ENCODE measurements at regions not wholly inside any gene's neighbourhood (a gene's known extent, or its start where the extent isn't known, plus 50 kb on each side); places are given as distances from the start of the nearest gene placed in this dataset.
"Not testable (repeated sequence)": the region's sequence is repeated elsewhere in the genome, so short reads cannot be mapped to it uniquely, and the experiment has no call there.

DNA sequence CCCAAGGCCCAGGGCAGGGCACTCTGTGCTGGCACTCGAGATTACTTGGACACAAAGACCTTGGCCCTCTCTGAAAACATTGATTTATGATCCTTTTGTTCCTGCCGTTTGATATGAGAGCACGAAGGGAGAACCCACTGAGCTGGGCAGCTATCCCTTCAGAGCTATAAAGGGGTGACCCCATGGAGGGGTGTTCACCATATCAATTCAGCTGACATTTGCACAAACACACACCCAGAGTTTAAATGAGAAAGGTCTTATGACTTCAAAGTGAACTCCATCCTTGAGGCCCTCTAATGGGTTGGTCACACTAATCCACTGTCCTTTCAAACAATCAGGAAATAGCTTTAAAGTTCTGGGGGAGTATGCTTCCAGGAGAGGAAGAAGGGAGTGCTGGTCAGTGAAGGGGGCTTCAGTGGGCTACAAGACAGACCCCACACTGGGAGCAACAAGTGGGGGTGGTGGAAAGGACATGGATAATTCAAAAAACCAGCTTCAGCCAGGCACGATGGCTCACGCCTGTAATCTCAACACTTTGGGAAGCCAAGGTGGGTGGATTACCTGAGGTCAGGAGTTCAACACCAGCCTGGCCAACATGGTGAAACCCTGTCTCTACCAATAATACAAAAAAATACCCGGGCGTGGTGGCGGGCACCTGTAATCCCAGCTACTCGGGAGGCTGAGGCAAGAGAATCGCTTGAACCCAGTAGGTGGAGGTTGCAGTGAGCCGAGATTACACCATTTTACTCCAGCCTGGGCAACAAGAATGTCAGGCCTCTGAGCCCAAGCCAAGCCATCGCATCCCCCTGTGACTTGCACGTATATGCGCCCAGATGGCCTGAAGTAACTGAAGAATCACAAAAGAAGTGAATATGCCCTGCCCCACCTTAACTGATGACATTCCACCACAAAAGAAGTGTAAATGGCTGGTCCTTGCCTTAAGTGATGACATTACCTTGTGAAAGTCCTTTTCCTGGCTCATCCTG, 97.1 kb upstream of the RAB4A start:
- DNase-seq (ENCODE audit: low spot score in 2 of 2); H3K27me3 Mint-ChIP-seq; H3K36me3 Mint-ChIP-seq; H3K4me1 Mint-ChIP-seq; H3K27ac Mint-ChIP-seq; H3K4me3 Mint-ChIP-seq; H3K9me3 Mint-ChIP-seq; ATAC-seq (ENCODE audit: low read depth): not testable (repeated sequence)

DNA sequence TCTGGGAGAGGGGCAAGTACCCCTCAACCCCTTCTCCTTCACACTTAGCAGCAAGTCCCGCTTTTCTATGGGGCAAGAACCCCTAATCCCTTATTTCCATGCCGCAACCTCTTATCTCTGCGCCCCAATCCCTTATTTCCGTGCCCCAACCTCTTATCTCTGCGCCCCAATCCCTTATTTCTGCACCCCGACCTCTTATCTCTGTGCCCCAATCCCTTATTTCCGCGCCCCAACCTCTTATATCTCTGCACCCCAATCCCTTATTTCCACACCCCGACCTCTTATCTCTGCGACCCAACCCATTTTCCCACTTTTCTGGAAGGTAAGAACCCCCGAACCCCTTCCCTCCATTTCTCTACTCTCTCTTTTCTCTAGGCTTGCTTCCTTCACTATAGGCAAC, 95.6 kb upstream of the RAB4A start:
- not testable (repeated sequence) for H3K9me3 Mint-ChIP-seq; H3K4me1 Mint-ChIP-seq; H3K27me3 Mint-ChIP-seq; H3K27ac Mint-ChIP-seq; H3K4me3 Mint-ChIP-seq; DNase-seq (ENCODE audit: low spot score in 2 of 2); H3K36me3 Mint-ChIP-seq; ATAC-seq (ENCODE audit: low read depth)

DNA sequence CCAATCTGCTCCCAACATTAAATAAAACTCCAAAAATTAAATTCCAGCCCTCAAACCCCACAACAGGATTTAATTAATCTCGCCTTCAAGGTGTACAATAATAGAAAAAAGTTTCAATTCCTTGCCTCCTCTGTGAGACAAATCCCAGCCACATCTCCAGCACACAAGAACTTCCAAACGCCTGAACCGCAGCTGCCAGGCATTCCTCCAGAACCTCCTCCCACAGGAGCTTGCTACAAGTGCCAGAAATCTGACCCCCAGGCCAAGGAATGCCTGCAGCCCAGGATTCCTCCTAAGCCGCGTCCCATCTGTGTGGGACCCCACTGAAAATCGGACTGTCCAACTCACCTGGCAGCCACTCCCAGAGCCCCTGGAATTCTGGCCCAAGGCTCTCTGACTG, 94.5 kb upstream of the RAB4A start:
- not testable (repeated sequence) for H3K4me1 Mint-ChIP-seq; H3K4me3 Mint-ChIP-seq; H3K36me3 Mint-ChIP-seq; H3K27ac Mint-ChIP-seq; H3K9me3 Mint-ChIP-seq; H3K27me3 Mint-ChIP-seq; DNase-seq (ENCODE audit: low spot score in 2 of 2); ATAC-seq (ENCODE audit: low read depth)

DNA sequence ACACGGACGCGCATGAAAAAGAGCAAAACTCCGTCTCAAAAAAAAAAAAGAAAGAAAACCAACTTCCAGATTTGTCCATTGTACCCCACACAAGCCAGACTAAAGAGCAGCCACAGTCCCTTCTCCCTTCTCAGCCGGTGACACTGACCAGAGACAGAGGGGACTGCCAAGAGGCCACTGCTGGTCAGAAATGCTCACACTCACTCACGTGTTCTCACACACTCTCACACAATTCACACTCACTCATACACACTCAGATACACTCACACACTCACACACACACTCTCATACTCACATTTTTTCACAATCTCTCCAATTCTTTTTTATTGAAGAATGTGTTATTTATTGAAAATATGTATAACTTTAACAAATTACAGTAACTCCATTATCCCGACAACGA, 90.8 kb upstream of the RAB4A start:
- Mint-ChIP-seq H3K9me3 (peaks cover 2% of the 10 kb centered on the region), H3K27me3 (peaks cover 8% of the 10 kb centered on the region), H3K4me3 (no peak overlapping the region), H3K4me1 (no peaks in the 10 kb centered on the region), H3K36me3 (no peaks in the 10 kb centered on the region), H3K27ac (no peak overlapping the region)
- ATAC-seq (ENCODE audit: low read depth) = no peak
- DNase-seq (ENCODE audit: low spot score in 2 of 2) = no peak

DNA sequence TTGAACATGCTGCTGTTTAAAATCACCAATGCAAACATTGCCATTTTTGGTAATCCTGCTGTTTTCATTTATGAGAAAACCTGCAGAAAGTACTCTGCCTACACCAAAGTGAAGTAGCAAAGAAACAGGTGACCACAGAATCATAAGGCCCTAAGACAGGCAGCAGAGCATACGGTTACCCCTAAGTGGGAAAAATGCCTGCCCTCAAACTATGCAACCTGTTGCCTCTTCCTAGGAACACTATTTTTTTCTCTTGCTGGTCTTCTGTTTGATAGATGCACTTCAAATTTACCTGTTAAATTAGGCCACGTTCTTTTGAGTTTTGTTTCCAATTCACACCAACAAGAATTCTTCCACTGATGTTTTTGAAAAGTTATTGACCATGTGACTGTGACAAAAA, 89.5 kb upstream of the RAB4A start:
- DNase-seq (ENCODE audit: low spot score in 2 of 2) (no peak), ATAC-seq (ENCODE audit: low read depth) (no peak)
- Mint-ChIP-seq H3K27ac (no peak overlapping the region), H3K4me1 (no peaks in the 10 kb centered on the region), H3K4me3 (no peak overlapping the region), H3K36me3 (no peaks in the 10 kb centered on the region), H3K9me3 (peaks cover 2% of the 10 kb centered on the region), H3K27me3 (peaks cover 3% of the 10 kb centered on the region)

DNA sequence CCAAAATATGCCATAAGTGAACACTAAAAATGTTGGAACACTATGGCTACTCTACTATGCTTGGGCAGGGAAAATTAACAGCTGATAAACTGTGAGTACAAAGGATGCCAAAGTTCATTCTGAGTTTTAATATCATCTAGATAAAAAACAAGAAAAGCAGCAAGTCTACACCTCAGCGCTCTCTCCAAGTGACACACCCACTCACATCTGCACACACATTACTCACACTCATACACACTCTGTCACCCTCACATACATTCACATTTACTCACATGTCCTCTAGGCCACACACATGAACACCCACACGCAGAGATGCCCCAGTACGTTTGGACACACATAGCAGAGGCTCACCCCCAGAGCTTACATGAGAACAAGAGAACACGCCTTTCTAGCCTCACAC, 87.3 kb upstream of the RAB4A start:
- Mint-ChIP-seq H3K4me1 (no peaks in the 10 kb centered on the region), H3K4me3 (no peak overlapping the region), H3K9me3 (peaks cover 2% of the 10 kb centered on the region), H3K27me3 (peaks cover 3% of the 10 kb centered on the region), H3K27ac (no peak overlapping the region), H3K36me3 (no peaks in the 10 kb centered on the region)
- ATAC-seq (ENCODE audit: low read depth) (no peak), DNase-seq (ENCODE audit: low spot score in 2 of 2) (no peak)

DNA sequence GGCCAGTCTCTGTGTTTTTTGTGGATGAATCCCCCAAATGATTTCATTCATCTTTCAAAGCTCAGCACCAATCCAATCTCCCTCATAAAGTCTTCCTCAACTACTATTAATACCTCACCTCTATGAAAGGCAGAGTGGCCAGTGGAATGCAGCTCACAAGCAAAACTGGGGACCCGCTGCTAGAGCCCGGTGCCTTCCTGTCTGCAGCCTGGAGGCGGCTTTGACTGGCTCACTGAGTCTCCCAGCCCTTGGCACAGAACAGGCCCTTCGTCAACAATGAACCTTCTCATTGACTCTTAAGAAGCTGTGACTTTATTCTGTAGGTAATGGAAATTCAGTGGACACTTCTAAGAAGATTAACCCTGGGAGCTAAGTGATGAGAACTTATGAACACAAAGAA, 86.8 kb upstream of the RAB4A start:
- ATAC-seq (ENCODE audit: low read depth) (no peak), DNase-seq (ENCODE audit: low spot score in 2 of 2) (no peak)
- Mint-ChIP-seq H3K27ac (no peak overlapping the region), H3K36me3 (no peaks in the 10 kb centered on the region), H3K9me3 (peaks cover 2% of the 10 kb centered on the region), H3K27me3 (peaks cover 3% of the 10 kb centered on the region), H3K4me3 (no peak overlapping the region), H3K4me1 (no peaks in the 10 kb centered on the region)

DNA sequence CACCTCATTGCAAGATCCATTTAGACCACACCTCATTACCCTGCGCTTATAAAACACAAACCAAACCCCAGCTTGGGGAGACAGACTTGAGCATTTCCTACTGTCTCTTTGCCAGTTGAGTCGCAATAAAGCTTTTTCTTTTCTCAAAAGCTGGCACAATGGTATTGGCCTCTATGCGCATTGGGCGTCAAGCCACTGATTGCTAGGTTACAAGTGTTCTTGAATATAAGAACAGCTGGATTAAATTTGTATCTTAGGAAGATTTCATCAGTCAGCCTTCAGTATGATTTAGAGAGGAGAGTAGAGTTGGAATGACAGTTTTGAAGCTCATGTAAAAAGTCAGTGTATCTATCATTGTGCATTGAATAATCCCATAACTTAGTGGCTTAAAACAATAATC, 84.9 kb upstream of the RAB4A start:
- no peak overlapping the region for H3K4me3 Mint-ChIP-seq
- H3K36me3 Mint-ChIP-seq = no peaks in the 10 kb centered on the region
- no peak for ATAC-seq (ENCODE audit: low read depth)
- DNase-seq (ENCODE audit: low spot score in 2 of 2) = no peak
- H3K27ac Mint-ChIP-seq = no peak overlapping the region
- no peaks in the 10 kb centered on the region for H3K4me1 Mint-ChIP-seq
- H3K9me3 Mint-ChIP-seq = peaks cover 2% of the 10 kb centered on the region
- peaks cover 3% of the 10 kb centered on the region for H3K27me3 Mint-ChIP-seq

DNA sequence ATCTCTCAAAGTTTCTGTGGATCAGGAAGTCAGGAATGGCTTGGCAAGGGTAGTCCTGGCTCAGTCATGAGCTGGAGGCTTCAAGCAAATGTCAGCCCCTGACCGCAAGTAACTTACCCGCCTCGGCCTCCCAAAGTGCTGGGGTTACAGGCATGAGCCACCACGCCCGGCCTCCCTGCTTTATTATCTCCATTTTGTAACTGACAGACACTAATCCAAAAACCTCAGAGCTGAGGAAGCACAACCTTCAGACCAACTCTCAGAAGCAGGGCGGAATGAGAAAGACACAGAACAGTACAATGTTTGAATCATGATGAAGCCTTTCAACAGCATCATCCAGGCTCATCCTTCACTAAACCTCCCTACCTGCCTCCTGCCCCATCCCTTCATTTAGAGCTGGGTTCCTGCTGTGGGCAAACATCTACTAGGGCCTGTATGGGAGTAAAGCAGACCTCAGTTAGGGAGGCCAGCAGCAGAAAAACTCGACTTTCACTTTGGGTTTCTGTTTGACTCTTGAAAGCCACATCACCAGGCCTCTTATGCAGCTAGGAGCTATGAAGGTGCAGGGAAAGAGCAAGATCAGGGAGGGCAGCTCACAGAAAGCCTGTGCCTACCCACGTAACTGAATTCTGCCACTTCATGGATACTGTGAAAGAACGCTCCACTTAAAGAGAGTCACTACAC, 84.4 kb upstream of the RAB4A start:
- no peaks in the 10 kb centered on the region for H3K4me1 Mint-ChIP-seq
- DNase-seq (ENCODE audit: low spot score in 2 of 2) = no peak
- peaks cover 2% of the 10 kb centered on the region for H3K9me3 Mint-ChIP-seq
- no peak for ATAC-seq (ENCODE audit: low read depth)
- no peak overlapping the region for H3K27ac Mint-ChIP-seq
- no peak overlapping the region for H3K4me3 Mint-ChIP-seq
- peaks cover 3% of the 10 kb centered on the region for H3K27me3 Mint-ChIP-seq
- no peaks in the 10 kb centered on the region for H3K36me3 Mint-ChIP-seq

DNA sequence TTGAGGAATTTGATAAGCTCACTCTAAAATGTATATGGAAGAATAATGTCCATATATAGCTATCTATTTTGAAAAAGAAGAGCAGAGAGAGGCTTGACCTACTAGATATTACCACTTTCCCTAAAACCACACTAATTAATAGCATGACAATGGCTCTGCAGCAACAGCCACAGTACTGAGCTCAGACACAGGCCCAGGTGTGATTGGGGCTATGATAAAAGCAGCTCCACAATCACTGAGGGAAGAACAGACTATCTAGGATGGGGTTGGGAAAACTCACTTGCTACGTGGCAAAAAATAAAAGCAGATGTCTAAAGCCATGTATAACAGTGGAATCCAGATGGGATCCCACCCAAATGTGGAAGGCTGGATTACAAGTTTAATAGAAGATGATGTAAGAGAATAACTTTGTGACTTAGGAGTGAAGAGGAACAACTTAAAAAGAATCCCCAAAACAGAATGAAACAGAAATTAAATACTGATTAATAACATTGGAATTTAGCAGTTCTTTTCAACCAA, 80.8 kb upstream of the RAB4A start:
- Mint-ChIP-seq H3K27ac (no peak overlapping the region), H3K4me1 (no peaks in the 10 kb centered on the region), H3K36me3 (no peaks in the 10 kb centered on the region), H3K27me3 (no peaks in the 10 kb centered on the region), H3K4me3 (no peak overlapping the region), H3K9me3 (no peaks in the 10 kb centered on the region)
- ATAC-seq (ENCODE audit: low read depth) = no peak
- no peak for DNase-seq (ENCODE audit: low spot score in 2 of 2)

DNA sequence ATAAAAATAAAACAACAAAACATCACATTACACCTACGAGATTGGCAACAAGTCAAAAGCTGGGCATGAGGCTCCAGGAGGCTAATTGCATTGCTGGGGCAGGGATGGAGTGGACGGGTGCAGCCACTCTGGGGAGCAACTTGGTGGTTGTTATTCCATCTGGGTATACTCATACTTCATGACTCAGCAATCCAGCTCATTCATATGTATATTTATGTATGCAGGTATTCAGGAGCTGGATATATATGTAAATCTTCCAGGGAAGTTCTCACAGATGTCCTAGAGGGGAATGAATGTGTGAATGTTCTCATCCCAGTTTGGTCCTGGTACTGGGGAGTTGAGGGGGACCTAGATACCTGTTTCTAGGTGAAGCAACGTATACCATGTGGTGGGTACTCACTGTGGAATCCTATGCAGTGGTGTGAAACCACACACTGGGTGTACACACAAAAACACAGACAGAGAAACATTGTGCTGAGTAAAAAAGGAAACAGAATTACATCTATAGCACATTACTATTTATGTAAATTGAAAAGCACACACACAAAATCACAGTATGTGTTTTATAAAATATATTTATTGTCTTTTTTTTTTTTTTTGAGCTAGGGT, 79.7 kb upstream of the RAB4A start:
- DNase-seq (ENCODE audit: low spot score in 2 of 2) = no peak
- Mint-ChIP-seq H3K4me3 (no peak overlapping the region), H3K4me1 (no peaks in the 10 kb centered on the region), H3K27me3 (no peaks in the 10 kb centered on the region), H3K36me3 (no peaks in the 10 kb centered on the region), H3K27ac (no peak overlapping the region), H3K9me3 (no peaks in the 10 kb centered on the region)
- ATAC-seq (ENCODE audit: low read depth) = no peak

DNA sequence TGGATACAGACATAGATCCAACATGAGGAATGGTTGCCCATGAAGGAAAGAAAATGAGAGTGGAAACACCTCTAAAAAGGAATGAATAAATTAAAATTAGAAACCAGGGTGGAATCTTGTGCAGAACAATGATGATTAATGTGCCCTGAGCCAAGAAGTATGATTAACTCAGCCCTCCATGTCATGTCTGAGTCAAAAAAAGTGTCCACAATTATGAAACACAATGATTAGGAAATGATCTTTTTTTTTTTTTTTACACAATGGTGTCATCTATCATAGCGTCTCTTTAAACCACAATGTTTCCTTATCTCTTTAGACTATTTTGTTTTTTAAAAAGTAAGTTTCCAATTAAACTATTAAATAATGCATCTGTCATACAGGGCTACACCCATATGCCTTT, 78.9 kb upstream of the RAB4A start:
- ATAC-seq (ENCODE audit: low read depth) = no peak
- Mint-ChIP-seq H3K4me1 (no peaks in the 10 kb centered on the region), H3K27ac (no peak overlapping the region)

DNA sequence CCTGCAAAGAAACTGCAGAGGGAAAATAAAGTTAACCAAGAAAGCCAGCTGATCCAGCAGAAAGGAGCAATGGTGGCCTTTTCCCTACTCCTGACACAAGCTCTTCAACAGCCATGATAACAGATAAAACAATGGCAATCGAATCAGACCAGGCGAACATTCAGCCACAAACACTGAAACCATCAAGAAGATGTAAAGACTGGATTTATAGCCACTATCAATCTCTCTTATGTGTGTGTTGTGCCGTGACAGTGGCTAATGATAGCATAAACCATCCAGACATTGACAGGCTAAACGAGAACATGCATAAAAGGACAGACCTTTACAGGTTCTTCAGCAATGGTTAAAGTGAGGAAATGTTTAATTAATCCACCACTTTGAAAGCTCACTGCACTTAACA, 78.1 kb upstream of the RAB4A start:
- Mint-ChIP-seq H3K27ac (no peak overlapping the region), H3K9me3 (no peaks in the 10 kb centered on the region), H3K36me3 (no peaks in the 10 kb centered on the region), H3K4me3 (no peak overlapping the region), H3K27me3 (no peaks in the 10 kb centered on the region), H3K4me1 (no peaks in the 10 kb centered on the region)
- DNase-seq (ENCODE audit: low spot score in 2 of 2) = no peak
- ATAC-seq (ENCODE audit: low read depth) = no peak

More for the DNA sequence above, 78.9 kb upstream of the RAB4A start:
- Mint-ChIP-seq H3K36me3 (no peaks in the 10 kb centered on the region), H3K9me3 (no peaks in the 10 kb centered on the region), H3K4me3 (no peak overlapping the region), H3K27me3 (no peaks in the 10 kb centered on the region)
- no peak for DNase-seq (ENCODE audit: low spot score in 2 of 2)

DNA sequence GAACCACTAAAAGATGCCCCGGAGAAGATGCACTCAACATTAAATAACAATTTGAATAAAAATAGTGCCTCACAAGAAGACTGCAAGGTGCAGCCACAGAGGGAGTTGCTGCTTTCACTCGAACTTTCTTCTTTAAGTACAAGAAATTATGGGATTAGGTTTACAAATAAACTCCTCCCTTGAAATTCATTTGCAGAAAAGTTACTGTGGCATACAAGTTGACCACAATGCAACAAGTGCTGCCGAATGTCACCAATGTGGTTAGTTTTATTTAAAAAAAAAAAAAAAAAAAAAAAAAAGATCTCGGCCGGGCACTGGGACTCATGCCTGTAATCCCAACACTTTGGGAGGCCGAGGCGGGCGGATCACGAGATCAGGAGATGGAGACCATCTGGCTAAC, 76.8 kb upstream of the RAB4A start:
- H3K27me3 Mint-ChIP-seq = no peaks in the 10 kb centered on the region
- ATAC-seq (ENCODE audit: low read depth) (no peak), DNase-seq (ENCODE audit: low spot score in 2 of 2) (no peak)
- H3K4me1 Mint-ChIP-seq = peaks cover 4% of the 10 kb centered on the region
- no peak overlapping the region for H3K27ac Mint-ChIP-seq
- no peak overlapping the region for H3K4me3 Mint-ChIP-seq
- no peaks in the 10 kb centered on the region for H3K9me3 Mint-ChIP-seq
- no peaks in the 10 kb centered on the region for H3K36me3 Mint-ChIP-seq
